GM12892 (cell line): ENCODE measurements at regions not wholly inside any gene's neighbourhood (a gene's known extent, or its start where the extent isn't known, plus 50 kb on each side); places are given as distances from the start of the nearest gene placed in this dataset.

Experiments
- POLR2A ChIP-seq: IDR thresholded peaks from 2 replicates; pipeline ENCODE4 v1.6.1; 2011; ENCODE audit warnings: low read depth, low read length, control low read depth
- POLR2AphosphoS5 ChIP-seq: IDR thresholded peaks from 2 replicates; pipeline ENCODE4 v1.6.1; 2011; ENCODE audit warnings: low read depth, low read length, control low read depth
- TAF1 ChIP-seq: IDR thresholded peaks from 2 replicates; pipeline ENCODE4 v1.6.1; 2011; ENCODE audit warnings: low read depth, mild to moderate bottlenecking, control low read depth, low read length, borderline replicate concordance

DNA sequence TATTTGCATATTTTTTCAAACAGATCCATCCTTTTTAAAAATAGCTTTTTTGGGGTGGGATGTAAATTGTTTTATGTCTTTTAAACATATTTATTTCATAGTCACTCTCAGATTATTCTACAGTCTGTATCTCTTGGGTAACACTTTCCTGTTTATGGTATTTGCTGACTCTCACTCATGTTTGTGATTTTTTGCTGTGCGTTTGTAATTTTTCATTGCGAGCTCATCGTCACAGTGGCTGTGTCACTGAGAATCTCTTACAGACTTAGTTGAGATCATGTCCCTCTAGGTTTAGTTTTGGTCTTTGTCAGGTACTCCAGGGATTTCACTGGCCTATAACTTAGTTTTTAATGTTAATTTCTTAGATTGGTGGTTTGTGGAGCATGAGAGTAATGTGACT, 73.5 kb upstream of the HS6ST1 start:
- no peak for TF ChIP-seq POLR2A
- TF ChIP-seq POLR2AphosphoS5: no peak
- TF ChIP-seq TAF1: no peak
